ENCODE measurements at regions not wholly inside any gene's neighbourhood (a gene's known extent, or its start where the extent isn't known, plus 50 kb on each side); places are given as distances from the start of the nearest gene placed in this dataset.
"Not testable (repeated sequence)": the region's sequence is repeated elsewhere in the genome, so short reads cannot be mapped to it uniquely, and the experiment has no call there.

GRCh38 chr3:162586591-162586990, 1090.0 kb downstream of the OTOL1 start:
- no peak overlapping the region for H3K4me3 ChIP-seq (replicated peaks; ENCODE audit: low read depth, low read length)
- TF ChIP-seq, protein P1, sequence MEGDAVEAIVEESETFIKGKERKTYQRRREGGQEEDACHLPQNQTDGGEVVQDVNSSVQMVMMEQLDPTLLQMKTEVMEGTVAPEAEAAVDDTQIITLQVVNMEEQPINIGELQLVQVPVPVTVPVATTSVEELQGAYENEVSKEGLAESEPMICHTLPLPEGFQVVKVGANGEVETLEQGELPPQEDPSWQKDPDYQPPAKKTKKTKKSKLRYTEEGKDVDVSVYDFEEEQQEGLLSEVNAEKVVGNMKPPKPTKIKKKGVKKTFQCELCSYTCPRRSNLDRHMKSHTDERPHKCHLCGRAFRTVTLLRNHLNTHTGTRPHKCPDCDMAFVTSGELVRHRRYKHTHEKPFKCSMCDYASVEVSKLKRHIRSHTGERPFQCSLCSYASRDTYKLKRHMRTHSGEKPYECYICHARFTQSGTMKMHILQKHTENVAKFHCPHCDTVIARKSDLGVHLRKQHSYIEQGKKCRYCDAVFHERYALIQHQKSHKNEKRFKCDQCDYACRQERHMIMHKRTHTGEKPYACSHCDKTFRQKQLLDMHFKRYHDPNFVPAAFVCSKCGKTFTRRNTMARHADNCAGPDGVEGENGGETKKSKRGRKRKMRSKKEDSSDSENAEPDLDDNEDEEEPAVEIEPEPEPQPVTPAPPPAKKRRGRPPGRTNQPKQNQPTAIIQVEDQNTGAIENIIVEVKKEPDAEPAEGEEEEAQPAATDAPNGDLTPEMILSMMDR (IDR thresholded peaks at IDR 0.05; ENCODE audit: low read length, missing control alignments) = no peak
- no peak for DNase-seq (ENCODE audit: low read depth)

- no peak for DNase-seq (ENCODE audit: low read depth)
- TF ChIP-seq, protein P1 (IDR thresholded peaks at IDR 0.05; ENCODE audit: low read length, missing control alignments) = no peak
- no peak overlapping the region for H3K4me3 ChIP-seq (replicated peaks; ENCODE audit: low read depth, low read length)
Observed at GRCh38 chr3:162597226-162597625, 1100.6 kb downstream of the OTOL1 start.

DNA sequence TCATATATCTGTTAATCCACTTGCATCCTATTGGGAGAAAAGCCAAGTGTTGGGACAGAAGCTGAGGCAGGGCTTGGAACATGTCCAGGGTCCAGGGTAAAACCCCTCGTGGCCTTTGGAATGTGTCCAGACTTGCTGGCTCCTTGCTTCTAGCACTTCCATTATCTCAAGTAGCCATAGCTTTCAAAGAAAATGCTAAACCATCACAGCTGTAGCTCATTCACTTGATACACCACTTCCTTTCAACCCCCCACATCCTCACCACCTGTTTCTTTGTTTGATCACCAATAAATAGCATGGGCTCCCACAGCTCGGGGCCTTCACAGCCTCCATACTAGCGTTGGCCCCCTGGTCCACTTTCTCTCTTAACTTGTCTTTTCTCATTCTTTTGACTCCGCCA, 1101.9 kb downstream of the OTOL1 start:
- peak; percentile 61 for DNase-seq (ENCODE audit: low read depth)
- H3K4me3 ChIP-seq (replicated peaks; ENCODE audit: low read depth, low read length) = not testable (repeated sequence)

DNA sequence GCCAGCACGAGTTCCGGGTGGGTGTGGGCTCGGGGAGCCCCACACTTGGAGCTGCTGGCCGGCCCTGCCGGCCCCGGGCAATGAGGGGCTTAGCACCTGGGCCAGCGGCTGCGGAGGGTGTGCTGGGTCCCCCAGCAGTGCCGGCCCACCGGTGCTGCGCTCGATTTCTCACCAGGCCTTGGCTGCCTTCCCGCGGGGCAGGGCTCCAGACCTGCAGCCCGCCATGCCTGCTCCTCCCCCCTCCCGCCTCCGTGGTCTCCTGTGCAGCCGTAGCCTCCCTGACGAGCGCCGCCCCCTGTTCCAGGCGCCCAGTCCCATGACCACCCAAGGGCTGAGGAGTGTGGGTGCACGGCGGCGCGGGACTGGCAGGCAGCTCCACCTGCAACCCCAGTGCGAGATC, 1103.1 kb downstream of the OTOL1 start:
- DNase-seq (ENCODE audit: low read depth) = not testable (repeated sequence)

GRCh38 chr3:162601101-162601670, 1104.6 kb downstream of the OTOL1 start:
- TF ChIP-seq, protein P1 (IDR thresholded peaks at IDR 0.05; ENCODE audit: low read length, missing control alignments) = no peak
- no peak for DNase-seq (ENCODE audit: low read depth)
- H3K4me3 ChIP-seq (replicated peaks; ENCODE audit: low read depth, low read length) = no peak overlapping the region

More for the DNA sequence above, 1103.1 kb downstream of the OTOL1 start:
- H3K4me3 ChIP-seq (replicated peaks; ENCODE audit: low read depth, low read length) = not testable (repeated sequence)

DNA sequence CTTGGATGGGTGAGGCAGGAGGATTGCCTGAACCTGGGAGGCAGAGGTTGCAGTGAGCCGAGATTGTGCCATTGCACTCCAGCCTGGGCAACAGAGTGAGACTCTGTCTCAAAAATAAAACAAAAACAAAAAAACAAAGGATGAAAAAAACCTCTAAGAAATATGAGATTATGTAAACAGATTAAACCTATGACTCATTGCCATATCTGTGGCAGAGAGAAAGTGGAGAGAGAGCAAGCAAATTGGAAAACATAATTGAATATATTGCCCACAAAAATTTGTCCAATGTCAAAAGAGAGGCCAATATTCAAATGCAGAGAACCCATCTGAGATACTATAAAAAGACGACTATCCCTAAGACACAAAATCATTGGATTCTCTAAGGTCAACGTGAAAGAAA, 1106.0 kb downstream of the OTOL1 start:
- DNase-seq (ENCODE audit: low read depth) = no peak
- TF ChIP-seq, protein P1 (IDR thresholded peaks at IDR 0.05; ENCODE audit: low read length, missing control alignments) = no peak
- no peak overlapping the region for H3K4me3 ChIP-seq (replicated peaks; ENCODE audit: low read depth, low read length)

GRCh38 chr3:162605651-162606204, 1109.1 kb downstream of the OTOL1 start:
- no peak for DNase-seq (ENCODE audit: low read depth)
- TF ChIP-seq, protein P1 (IDR thresholded peaks at IDR 0.05; ENCODE audit: low read length, missing control alignments) = no peak
- no peak overlapping the region for H3K4me3 ChIP-seq (replicated peaks; ENCODE audit: low read depth, low read length)

DNA sequence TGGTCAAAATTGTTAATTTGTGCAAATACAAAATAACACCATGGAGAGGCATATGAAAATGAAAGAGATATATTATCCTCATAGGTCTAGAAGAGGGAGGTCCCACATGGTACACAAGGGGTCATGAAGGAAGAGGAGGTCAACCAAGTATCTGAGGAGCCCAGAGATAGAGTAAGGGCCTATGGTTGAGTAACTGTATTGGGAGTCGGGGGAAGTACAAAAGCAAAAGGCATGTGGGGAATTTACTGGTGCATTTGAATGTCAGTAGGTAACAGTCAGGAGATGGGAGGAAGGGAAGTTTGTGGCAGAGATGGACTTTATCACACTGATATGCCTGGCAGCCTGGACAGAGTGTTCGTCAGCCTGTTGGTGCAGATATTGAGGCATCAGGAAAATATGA, 1113.7 kb downstream of the OTOL1 start:
- DNase-seq (ENCODE audit: low read depth) = no peak
- TF ChIP-seq, protein P1 (IDR thresholded peaks at IDR 0.05; ENCODE audit: low read length, missing control alignments) = no peak
- H3K4me3 ChIP-seq (replicated peaks; ENCODE audit: low read depth, low read length) = no peak overlapping the region
